ENCODE measurements at regions not wholly inside any gene's neighbourhood (a gene's known extent, or its start where the extent isn't known, plus 50 kb on each side); places are given as distances from the start of the nearest gene placed in this dataset.

GRCh38 chr5:57751710-57752109, 269.1 kb upstream of the ACTBL2 start:
- H2AK5ac ChIP-seq (ENCODE audit: low read depth, low read length): no peak overlapping the region
- no peak overlapping the region for H2BK5ac ChIP-seq (ENCODE audit: low read depth, low read length)
- H3K4me3 ChIP-seq (ENCODE audit: extremely low read depth in 1 of 4, insufficient read depth in 2 of 4, low read depth in 3 of 4, low read length in 4 of 4): no peak overlapping the region
- CTCF ChIA-PET (ENCODE audit: partially characterized antibody): no interaction called here
- H3K23ac ChIP-seq (ENCODE audit: insufficient read length): no peak overlapping the region
- no peaks in the 10 kb centered on the region for H3K79me1 ChIP-seq (ENCODE audit: low read depth, low read length)
- no peaks in the 10 kb centered on the region for H3K27me3 ChIP-seq (replicated peaks in 1 of 4; ENCODE audit: control insufficient read depth in 3 of 4, extremely low read depth in 1 of 4, insufficient read depth in 3 of 4, low read length in 3 of 4)
- no peaks in the 10 kb centered on the region for H4K20me1 ChIP-seq (replicated peaks in 1 of 2; ENCODE audit: control insufficient read depth in 1 of 2, insufficient read depth in 2 of 2, low read length in 2 of 2)
- H4K8ac ChIP-seq (ENCODE audit: extremely low read depth, insufficient read depth, low read length): no peak overlapping the region
- no peak overlapping the region for H3K4me2 ChIP-seq (ENCODE audit: insufficient read depth in 1 of 2, low read depth in 2 of 2, low read length in 2 of 2)
- H2BK15ac ChIP-seq (ENCODE audit: low read length): no peak overlapping the region
- no peak overlapping the region for H3K4ac ChIP-seq (replicated peaks; ENCODE audit: insufficient read length, low read depth, low read length)
- H3K36me3 ChIP-seq (ENCODE audit: control insufficient read depth in 2 of 4, insufficient read depth in 4 of 4, low read length in 3 of 4): no peaks in the 10 kb centered on the region
- H3K9ac ChIP-seq (replicated peaks in 1 of 4; ENCODE audit: extremely low read depth in 1 of 4, low read depth in 3 of 4, low read length in 3 of 4): no peak overlapping the region
- no peak overlapping the region for H3K27ac ChIP-seq (ENCODE audit: low read depth, low read length)
- no peaks in the 10 kb centered on the region for H3K79me2 ChIP-seq (ENCODE audit: control insufficient read depth in 1 of 2, insufficient read depth in 2 of 2, low read length in 2 of 2)
- no peak overlapping the region for H2BK12ac ChIP-seq (ENCODE audit: low read depth, low read length)
- H3K18ac ChIP-seq (ENCODE audit: extremely low read depth, low read length): no peak overlapping the region
- DNase-seq (ENCODE audit: low read depth in 1 of 2, low spot score in 2 of 2) (no peak), FAIRE-seq (no peak)
- POLR2A ChIA-PET (ENCODE audit: partially characterized antibody): no interaction called here
- H2BK120ac ChIP-seq (replicated peaks; ENCODE audit: low read depth, low read length): no peak overlapping the region
- H3K23me2 ChIP-seq (ENCODE audit: low read depth, low read length): no peaks in the 10 kb centered on the region
- WGBS, 2 experiments (ENCODE audit: extremely low coverage in 1 of 2, insufficient coverage in 1 of 2, insufficient read length in 1 of 2, insufficient replicate concordance in 2 of 2, low coverage in 1 of 2, low lambda C conversion rate in 2 of 2, missing lambda C conversion rate in 1 of 2): 41% methylated on average over 2 of the region's 2 CpGs; no CpG with 5 or more reads in 1 of the 2 experiments
- H3K56ac ChIP-seq (replicated peaks; ENCODE audit: insufficient read length, low read depth, low read length): no peak overlapping the region
- no peak overlapping the region for H2BK20ac ChIP-seq (ENCODE audit: low read length)
- no peak overlapping the region for H3K14ac ChIP-seq (ENCODE audit: insufficient read length)
- H3K4me1 ChIP-seq (replicated peaks in 1 of 4; ENCODE audit: control insufficient read depth in 3 of 4, insufficient read depth in 4 of 4, low read length in 3 of 4): no peaks in the 10 kb centered on the region
- TF ChIP-seq EZH2 (IDR thresholded peaks at IDR 0.05; ENCODE audit: low read depth, low read length, severe bottlenecking): no peak
- TF ChIP-seq EGR1 (IDR thresholded peaks at IDR 0.05; ENCODE audit: borderline replicate concordance, low read depth, low read length): no peak
- TF ChIP-seq, protein P1, sequence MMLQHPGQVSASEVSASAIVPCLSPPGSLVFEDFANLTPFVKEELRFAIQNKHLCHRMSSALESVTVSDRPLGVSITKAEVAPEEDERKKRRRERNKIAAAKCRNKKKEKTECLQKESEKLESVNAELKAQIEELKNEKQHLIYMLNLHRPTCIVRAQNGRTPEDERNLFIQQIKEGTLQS (IDR thresholded peaks at IDR 0.05; ENCODE audit: insufficient read depth, low read depth, low read length): no peak
- TF ChIP-seq SP1 (IDR thresholded peaks at IDR 0.05; ENCODE audit: low read depth, low read length): no peak
- no peak for TF ChIP-seq SIRT6 (IDR thresholded peaks at IDR 0.05; ENCODE audit: low read length)
- no peak for TF ChIP-seq POLR2AphosphoS5 (IDR thresholded peaks at IDR 0.05; ENCODE audit: low read depth, low read length)
- no peak for TF ChIP-seq GTF2F1 (IDR thresholded peaks at IDR 0.05; ENCODE audit: borderline replicate concordance, low read depth, low read length)
- TF ChIP-seq JUN (IDR thresholded peaks at IDR 0.05; ENCODE audit: low read depth, low read length): no peak
- no peak for TF ChIP-seq MAFK (IDR thresholded peaks at IDR 0.05; ENCODE audit: low read depth, low read length)
- no peak for TF ChIP-seq RNF2 (IDR thresholded peaks at IDR 0.05; ENCODE audit: borderline replicate concordance, low read depth, low read length, missing control alignments, poor library complexity, severe bottlenecking)
- TF ChIP-seq SP2 (IDR thresholded peaks at IDR 0.05; ENCODE audit: low read length): no peak
- no peak for TF ChIP-seq HDAC2 (IDR thresholded peaks at IDR 0.05; ENCODE audit: borderline replicate concordance in 1 of 2, low read depth in 2 of 2, low read length in 2 of 2)
- no peak for TF ChIP-seq RXRA (IDR thresholded peaks at IDR 0.05; ENCODE audit: insufficient read depth, low read depth, low read length)
- H4K5ac ChIP-seq (ENCODE audit: insufficient read length, low read depth, low read length): no peak overlapping the region
- H2AFZ ChIP-seq (ENCODE audit: low read length): no peak overlapping the region
- no peak overlapping the region for H4K91ac ChIP-seq (replicated peaks; ENCODE audit: insufficient read length, low read length)
- H3K9me3 ChIP-seq (ENCODE audit: insufficient read depth in 2 of 2, low read depth in 1 of 2, low read length in 1 of 2): no peaks in the 10 kb centered on the region

All from H1 (cell line).